ENCODE measurements at regions not wholly inside any gene's neighbourhood (a gene's known extent, or its start where the extent isn't known, plus 50 kb on each side); places are given as distances from the start of the nearest gene placed in this dataset.
A peak's percentile ranks its signal among the peaks of the same experiment; 100 is the strongest.

DNA sequence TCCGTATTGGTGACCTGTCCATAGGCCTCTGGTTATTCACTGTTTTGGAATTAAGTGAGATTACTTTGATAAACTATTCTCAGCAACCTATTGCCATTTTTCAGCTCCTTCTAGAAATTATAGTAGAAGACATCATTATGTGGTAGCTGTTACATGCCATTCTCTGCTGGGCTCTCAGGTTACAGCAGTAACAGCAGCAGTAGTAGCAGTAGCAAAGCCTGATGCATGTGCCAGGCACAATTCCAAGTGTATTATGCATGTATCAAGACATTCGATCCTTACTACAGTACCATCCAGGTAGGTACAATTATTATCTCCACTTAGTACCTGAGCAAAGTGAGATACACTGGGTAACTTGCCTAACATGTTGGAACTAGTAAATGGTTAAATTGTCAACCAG, 74.3 kb downstream of the RPS12 start:
- TF ChIP-seq, protein P1, sequence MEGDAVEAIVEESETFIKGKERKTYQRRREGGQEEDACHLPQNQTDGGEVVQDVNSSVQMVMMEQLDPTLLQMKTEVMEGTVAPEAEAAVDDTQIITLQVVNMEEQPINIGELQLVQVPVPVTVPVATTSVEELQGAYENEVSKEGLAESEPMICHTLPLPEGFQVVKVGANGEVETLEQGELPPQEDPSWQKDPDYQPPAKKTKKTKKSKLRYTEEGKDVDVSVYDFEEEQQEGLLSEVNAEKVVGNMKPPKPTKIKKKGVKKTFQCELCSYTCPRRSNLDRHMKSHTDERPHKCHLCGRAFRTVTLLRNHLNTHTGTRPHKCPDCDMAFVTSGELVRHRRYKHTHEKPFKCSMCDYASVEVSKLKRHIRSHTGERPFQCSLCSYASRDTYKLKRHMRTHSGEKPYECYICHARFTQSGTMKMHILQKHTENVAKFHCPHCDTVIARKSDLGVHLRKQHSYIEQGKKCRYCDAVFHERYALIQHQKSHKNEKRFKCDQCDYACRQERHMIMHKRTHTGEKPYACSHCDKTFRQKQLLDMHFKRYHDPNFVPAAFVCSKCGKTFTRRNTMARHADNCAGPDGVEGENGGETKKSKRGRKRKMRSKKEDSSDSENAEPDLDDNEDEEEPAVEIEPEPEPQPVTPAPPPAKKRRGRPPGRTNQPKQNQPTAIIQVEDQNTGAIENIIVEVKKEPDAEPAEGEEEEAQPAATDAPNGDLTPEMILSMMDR (conservative IDR thresholded peaks at IDR 0.05; ENCODE audit: low read depth, low read length), result no peak
- TF ChIP-seq POLR2A (IDR thresholded peaks at IDR 0.05; ENCODE audit: low read depth, low read length), result no peak
- TF ChIP-seq USF2 (IDR thresholded peaks at IDR 0.05; ENCODE audit: low read depth, low read length), result no peak
- TF ChIP-seq RCOR1 (IDR thresholded peaks at IDR 0.05; ENCODE audit: insufficient replicate concordance, low read length), result no peak
- TF ChIP-seq, protein P2, sequence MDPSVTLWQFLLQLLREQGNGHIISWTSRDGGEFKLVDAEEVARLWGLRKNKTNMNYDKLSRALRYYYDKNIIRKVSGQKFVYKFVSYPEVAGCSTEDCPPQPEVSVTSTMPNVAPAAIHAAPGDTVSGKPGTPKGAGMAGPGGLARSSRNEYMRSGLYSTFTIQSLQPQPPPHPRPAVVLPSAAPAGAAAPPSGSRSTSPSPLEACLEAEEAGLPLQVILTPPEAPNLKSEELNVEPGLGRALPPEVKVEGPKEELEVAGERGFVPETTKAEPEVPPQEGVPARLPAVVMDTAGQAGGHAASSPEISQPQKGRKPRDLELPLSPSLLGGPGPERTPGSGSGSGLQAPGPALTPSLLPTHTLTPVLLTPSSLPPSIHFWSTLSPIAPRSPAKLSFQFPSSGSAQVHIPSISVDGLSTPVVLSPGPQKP (IDR thresholded peaks at IDR 0.05; ENCODE audit: borderline replicate concordance, low read depth, low read length), result no peak
- no peak for TF ChIP-seq CHD1 (IDR thresholded peaks at IDR 0.05; ENCODE audit: low read depth, low read length)
- TF ChIP-seq CEBPB (IDR thresholded peaks at IDR 0.05; ENCODE audit: low read depth, low read length), result no peak
- no peak for TF ChIP-seq RAD21 (IDR thresholded peaks at IDR 0.05; ENCODE audit: low read length)
- peak; percentile 61; the same call in 1 of the 2 replicates for TF ChIP-seq BHLHE40 (IDR thresholded peaks at IDR 0.05; ENCODE audit: low read depth, low read length)

Measured in IMR-90 (cell line).